CD1c-positive myeloid dendritic cell (primary cell): ENCODE measurements at regions not wholly inside any gene's neighbourhood (a gene's known extent, or its start where the extent isn't known, plus 50 kb on each side); places are given as distances from the start of the nearest gene placed in this dataset.

ENCODE experiments used
- DNase-seq: peaks from one replicate; pipeline ENCODE4 v3.0.0-alpha.2; 2016; ENCODE audit errors: extremely low spot score

DNA sequence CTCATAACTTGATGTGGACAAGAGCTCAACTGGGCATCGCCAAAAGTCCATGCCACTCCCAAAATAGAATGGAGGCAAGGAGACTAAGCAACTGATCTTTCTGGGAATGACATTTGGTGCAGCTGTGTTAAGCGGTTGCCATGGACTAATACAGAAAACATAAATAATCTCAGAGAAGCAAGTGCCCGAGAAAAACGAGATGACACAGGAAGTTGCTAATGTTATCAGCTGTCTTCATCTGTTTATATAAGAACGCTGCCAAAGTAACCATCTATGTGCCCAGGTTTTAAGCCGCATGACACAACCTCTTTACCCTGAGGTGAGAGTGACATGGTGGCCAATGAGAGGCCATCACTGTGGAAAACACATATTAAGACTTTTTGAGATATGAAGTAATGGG, 54.9 kb upstream of the SACS start:
- DNase-seq, result no peak

DNA sequence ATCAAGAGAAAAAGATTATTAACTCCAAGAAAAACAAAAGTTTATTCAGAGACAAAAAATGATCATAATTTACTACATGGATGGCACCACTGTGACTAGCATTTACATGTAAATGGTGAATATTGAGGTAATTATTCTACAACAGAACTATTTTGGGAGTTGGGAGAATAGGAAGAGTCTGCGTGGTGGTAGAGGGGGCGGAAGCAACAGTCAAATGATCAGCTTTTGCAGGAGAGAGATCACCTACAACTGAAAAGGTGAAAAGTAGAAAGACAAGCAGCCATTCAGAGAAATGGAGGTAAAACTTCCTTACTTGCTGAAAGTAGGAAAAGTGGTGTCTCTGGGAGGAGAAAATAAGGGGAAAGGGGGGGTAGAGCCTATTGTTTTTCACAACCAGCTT, 62.8 kb upstream of the SACS start:
- DNase-seq, result no peak

DNA sequence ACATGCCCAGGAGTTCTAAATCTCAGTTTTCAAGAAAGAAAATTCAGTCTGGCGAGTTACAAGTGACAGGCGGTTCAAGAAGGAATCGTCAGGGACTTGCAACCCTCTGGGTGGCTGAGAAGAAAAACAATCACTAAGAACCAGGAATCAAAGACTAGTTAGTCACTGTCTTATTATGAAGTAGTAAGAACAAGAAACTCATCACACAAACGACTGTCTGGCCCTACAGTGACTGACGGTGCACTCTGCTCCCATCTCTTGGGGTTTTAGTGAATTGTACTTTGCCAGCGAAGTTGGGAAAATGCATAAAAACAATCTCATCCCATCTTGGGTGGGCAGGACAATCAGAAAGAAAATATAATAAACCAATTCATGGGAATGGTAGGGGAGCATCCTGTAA, 63.7 kb upstream of the SACS start:
- DNase-seq, result no peak

DNA sequence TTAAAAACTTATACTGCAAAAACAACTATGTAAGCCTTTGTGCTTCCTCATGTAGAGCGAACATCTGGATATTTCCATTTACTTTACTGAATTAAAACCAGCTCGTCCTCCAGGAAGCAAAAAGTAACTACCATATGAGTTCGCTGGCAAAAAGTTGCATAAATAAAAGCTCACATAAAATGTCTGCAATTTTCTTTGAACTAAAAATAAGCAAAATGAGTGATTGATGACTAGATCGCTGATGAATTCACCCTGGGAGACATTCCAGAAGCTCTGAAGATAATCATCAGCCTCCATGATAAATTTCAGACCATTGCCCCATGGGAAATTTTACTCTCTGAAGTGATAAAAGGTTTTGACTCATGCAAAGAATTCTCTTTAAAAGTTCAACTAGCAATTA, 67.3 kb upstream of the SACS start:
- no peak for DNase-seq

DNA sequence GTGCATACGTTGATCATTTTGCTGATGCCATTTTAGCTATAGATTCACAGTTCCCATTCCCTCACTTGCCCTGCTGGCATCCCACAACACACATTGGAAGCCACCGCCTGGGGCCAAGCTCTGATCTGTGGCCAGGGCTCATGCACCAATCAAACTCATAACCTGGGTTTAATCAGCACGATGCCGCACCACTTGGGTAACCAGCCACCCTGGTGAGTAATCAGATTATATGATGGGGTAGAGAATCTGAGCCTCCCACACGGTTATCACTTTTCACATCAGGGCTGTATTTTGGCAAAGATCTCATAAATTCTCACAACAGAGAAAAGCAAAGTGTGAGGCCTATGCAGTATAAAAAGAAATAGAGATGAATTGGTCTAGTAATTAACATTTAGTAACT, 66.0 kb upstream of the TNFRSF19 start:
- no peak for DNase-seq

- DNase-seq, result no peak
These were observed 65.2 kb upstream of the TNFRSF19 start for GRCh38 chr13:23505007-23505406.

GRCh38 chr13:23506071-23506806, 64.0 kb upstream of the TNFRSF19 start:
- DNase-seq, result no peak

GRCh38 chr13:23506807-23507291, 63.4 kb upstream of the TNFRSF19 start:
- no peak for DNase-seq

DNA sequence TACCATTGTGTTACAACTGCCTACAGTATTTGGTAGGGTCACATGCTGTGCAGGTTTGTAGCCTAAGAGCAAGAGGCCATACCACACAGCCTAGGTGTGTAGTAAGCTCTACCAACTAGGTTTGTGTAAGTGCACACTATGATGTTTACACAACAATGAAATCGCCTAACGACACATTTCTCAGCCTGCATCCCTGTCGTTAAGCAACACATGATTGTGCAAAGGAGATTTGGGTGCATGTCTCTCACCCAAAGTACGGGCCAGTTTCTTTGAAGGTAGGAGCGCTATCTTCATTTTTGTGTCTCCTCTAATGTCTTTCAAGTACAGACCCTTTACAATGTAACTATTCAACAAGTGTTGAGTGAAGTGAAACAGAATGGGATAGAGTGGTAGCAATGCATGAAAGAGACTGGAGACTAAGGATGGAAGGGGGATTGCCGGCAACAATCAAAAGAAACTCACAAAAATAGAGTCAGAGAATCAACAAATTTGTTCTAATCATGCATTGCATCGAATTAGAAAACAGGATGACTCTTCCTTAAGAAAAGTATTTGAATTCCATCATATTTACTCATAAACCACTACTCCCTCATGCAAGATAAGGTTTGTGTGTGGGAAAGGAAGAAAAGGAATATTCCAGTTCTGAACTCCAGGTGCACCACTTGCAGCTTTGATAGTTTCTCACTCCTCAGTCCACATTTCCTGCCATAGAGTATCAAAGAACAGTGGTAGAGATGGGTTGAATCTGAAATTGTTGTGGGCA, 60.2 kb upstream of the TNFRSF19 start:
- no peak for DNase-seq

DNA sequence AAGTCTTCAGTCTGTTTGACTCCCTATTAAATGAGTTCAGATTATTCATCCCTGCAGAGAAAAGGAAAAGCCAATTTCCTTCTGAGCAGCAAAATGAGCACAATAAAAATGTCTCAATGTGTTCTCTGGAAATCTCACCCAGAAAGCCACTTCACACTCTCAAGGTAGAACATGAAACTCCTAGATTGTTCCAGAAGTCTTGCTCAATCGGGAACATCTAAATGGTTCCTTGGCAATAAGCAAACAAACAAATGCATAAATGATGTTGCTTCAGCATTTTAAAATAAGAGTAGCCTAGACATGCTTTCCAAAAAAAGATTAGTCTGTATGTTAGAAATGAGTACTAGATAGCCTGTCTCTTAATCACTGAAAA, 59.7 kb upstream of the TNFRSF19 start:
- DNase-seq, result no peak

- DNase-seq, result peak; percentile 20
These were observed 59.1 kb upstream of the TNFRSF19 start for GRCh38 chr13:23510979-23511735.

GRCh38 chr13:23512762-23513395, 57.3 kb upstream of the TNFRSF19 start:
- no peak for DNase-seq

- DNase-seq, result no peak
These were observed 56.8 kb upstream of the TNFRSF19 start for GRCh38 chr13:23513455-23513854.

DNA sequence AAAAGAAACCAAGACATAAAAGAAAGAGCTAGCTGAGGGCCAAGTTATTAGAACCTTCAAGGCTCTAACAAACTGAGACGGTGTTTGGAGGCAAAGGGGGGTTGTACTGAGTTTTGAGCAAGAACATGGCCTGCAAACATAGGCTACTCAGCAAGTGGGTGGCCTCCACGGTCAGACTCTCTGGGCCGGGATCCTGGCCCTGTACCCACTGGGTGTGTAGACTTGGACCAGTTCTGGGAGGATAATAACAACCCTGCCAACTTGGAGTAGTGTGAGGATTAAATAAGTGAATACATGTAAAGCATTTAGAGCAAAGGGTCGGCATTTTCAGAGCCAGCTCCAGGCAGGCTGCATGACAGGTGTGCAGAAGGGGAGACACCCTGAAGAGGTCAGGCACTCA, 56.1 kb upstream of the TNFRSF19 start:
- no peak for DNase-seq

- DNase-seq, result no peak
These were observed 55.1 kb upstream of the TNFRSF19 start for GRCh38 chr13:23515116-23515515.

DNA sequence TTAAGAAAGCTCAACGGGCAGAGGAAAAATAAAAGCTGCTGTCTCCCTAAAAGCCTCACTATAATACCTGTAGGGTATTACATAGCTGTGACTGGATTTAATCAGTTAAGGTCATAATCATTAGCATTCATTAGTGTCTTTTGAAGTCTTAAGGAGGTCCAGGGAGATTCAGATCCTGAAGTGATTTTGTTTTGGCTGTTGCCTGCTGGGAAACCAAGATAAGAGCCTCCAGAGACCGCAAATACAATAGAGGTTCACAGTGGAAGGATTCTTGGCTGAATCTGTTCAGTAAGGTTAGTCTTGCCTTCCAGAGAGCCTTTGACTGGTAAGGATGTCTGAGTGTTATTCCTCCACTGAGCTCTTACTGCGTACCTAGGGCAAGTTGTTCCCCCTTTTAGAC, 54.0 kb upstream of the TNFRSF19 start:
- no peak for DNase-seq

GRCh38 chr13:23516702-23517101, 53.5 kb upstream of the TNFRSF19 start:
- no peak for DNase-seq

GRCh38 chr13:23518231-23518630, 52.0 kb upstream of the TNFRSF19 start:
- DNase-seq, result no peak
